ENCODE measurements at regions not wholly inside any gene's neighbourhood (a gene's known extent, or its start where the extent isn't known, plus 50 kb on each side); places are given as distances from the start of the nearest gene placed in this dataset.

DNA sequence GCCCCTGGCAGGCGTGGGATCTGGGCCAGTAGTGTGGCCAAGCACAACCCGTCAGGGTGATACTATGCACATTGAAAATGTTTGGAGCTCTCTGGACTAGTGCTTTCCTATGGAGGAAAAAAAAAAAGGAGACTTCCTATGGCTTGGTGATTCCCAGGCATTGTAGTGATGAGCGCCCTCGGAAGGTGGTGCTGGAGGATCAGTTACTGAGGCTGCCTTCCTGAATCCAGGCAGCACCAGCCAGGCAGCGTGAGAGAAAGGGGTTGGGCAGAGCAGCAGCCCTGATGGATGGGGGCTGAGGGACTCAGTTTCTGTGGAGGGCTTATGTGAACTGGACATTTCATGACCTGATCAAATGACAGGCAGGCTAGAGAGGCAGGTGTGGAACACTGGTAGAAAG is 70.9 kb downstream of the CHRNA1 start:
- H3F3A ChIP-seq (ENCODE audit: control insufficient read depth, insufficient read depth), result no peaks in the 10 kb centered on the region
- no peaks in the 10 kb centered on the region for H3K36me3 ChIP-seq (ENCODE audit: control insufficient read depth, low read length)
- no peaks in the 10 kb centered on the region for H3K9me3 ChIP-seq (ENCODE audit: control insufficient read depth, insufficient read depth, low read length)
- H3K9me2 ChIP-seq (replicated peaks; ENCODE audit: control insufficient read depth, low read length), result no peaks in the 10 kb centered on the region
- H3K79me2 ChIP-seq (ENCODE audit: control insufficient read depth, low read length), result no peaks in the 10 kb centered on the region
- H4K20me1 ChIP-seq (ENCODE audit: control insufficient read depth, insufficient read depth, low read depth, low read length), result no peaks in the 10 kb centered on the region
- no peak overlapping the region for H3K27ac ChIP-seq (ENCODE audit: low read depth, low read length)
- TF ChIP-seq CTCF (IDR thresholded peaks at IDR 0.05; ENCODE audit: low read depth, low read length, poor library complexity, severe bottlenecking) (no peak), EZH2phosphoT487 (IDR thresholded peaks at IDR 0.05; ENCODE audit: borderline replicate concordance, low read length) (no peak)
- peaks cover 1% of the 10 kb centered on the region for H3K4me1 ChIP-seq (ENCODE audit: control insufficient read depth, low read length)
- peaks cover 21% of the 10 kb centered on the region; the same call in 1 of the 2 replicates for H3K27me3 ChIP-seq (ENCODE audit: control insufficient read depth, low read length)
- no peak overlapping the region for H3K4me3 ChIP-seq (ENCODE audit: low read length)
- H3K4me2 ChIP-seq (ENCODE audit: low read length), result no peak overlapping the region

- Histone ChIP-seq H3K4me2 (ENCODE audit: low read length) (no peak overlapping the region), H3K9me3 (ENCODE audit: control insufficient read depth, insufficient read depth, low read length) (no peaks in the 10 kb centered on the region), H3K27me3 (ENCODE audit: control insufficient read depth, low read length) (peaks cover 21% of the 10 kb centered on the region; the same call in 1 of the 2 replicates), H3K27ac (ENCODE audit: low read depth, low read length) (no peak overlapping the region), H4K20me1 (ENCODE audit: control insufficient read depth, insufficient read depth, low read depth, low read length) (no peaks in the 10 kb centered on the region), H3K4me3 (ENCODE audit: low read length) (no peak overlapping the region), H3K36me3 (ENCODE audit: control insufficient read depth, low read length) (no peaks in the 10 kb centered on the region), H3F3A (ENCODE audit: control insufficient read depth, insufficient read depth) (no peaks in the 10 kb centered on the region), H3K4me1 (ENCODE audit: control insufficient read depth, low read length) (peaks cover 9% of the 10 kb centered on the region), H3K9me2 (replicated peaks; ENCODE audit: control insufficient read depth, low read length) (no peaks in the 10 kb centered on the region), H3K79me2 (ENCODE audit: control insufficient read depth, low read length) (no peaks in the 10 kb centered on the region)
- no peak for TF ChIP-seq EZH2phosphoT487 (IDR thresholded peaks at IDR 0.05; ENCODE audit: borderline replicate concordance, low read length)
- TF ChIP-seq CTCF (IDR thresholded peaks at IDR 0.05; ENCODE audit: low read depth, low read length, poor library complexity, severe bottlenecking), result no peak
Measured at GRCh38 chr2:174692256-174692919, 71.9 kb downstream of the CHRNA1 start.

GRCh38 chr2:174691201-174691779 is 73.0 kb downstream of the CHRNA1 start:
- H3K36me3 ChIP-seq (ENCODE audit: control insufficient read depth, low read length), result no peaks in the 10 kb centered on the region
- H3F3A ChIP-seq (ENCODE audit: control insufficient read depth, insufficient read depth), result no peaks in the 10 kb centered on the region
- H3K4me2 ChIP-seq (ENCODE audit: low read length), result no peak overlapping the region
- peaks cover 9% of the 10 kb centered on the region for H3K4me1 ChIP-seq (ENCODE audit: control insufficient read depth, low read length)
- no peak overlapping the region for H3K4me3 ChIP-seq (ENCODE audit: low read length)
- no peaks in the 10 kb centered on the region for H3K79me2 ChIP-seq (ENCODE audit: control insufficient read depth, low read length)
- H3K27me3 ChIP-seq (ENCODE audit: control insufficient read depth, low read length), result peaks cover 18% of the 10 kb centered on the region; the same call in 1 of the 2 replicates
- no peak for TF ChIP-seq CTCF (IDR thresholded peaks at IDR 0.05; ENCODE audit: low read depth, low read length, poor library complexity, severe bottlenecking)
- TF ChIP-seq EZH2phosphoT487 (IDR thresholded peaks at IDR 0.05; ENCODE audit: borderline replicate concordance, low read length), result no peak
- no peaks in the 10 kb centered on the region for H3K9me2 ChIP-seq (replicated peaks; ENCODE audit: control insufficient read depth, low read length)
- no peak overlapping the region for H3K27ac ChIP-seq (ENCODE audit: low read depth, low read length)
- H4K20me1 ChIP-seq (ENCODE audit: control insufficient read depth, insufficient read depth, low read depth, low read length), result no peaks in the 10 kb centered on the region
- H3K9me3 ChIP-seq (ENCODE audit: control insufficient read depth, insufficient read depth, low read length), result no peaks in the 10 kb centered on the region

Measured in DOHH2 (cell line).